ENCODE measurements at regions not wholly inside any gene's neighbourhood (a gene's known extent, or its start where the extent isn't known, plus 50 kb on each side); places are given as distances from the start of the nearest gene placed in this dataset.

DNA sequence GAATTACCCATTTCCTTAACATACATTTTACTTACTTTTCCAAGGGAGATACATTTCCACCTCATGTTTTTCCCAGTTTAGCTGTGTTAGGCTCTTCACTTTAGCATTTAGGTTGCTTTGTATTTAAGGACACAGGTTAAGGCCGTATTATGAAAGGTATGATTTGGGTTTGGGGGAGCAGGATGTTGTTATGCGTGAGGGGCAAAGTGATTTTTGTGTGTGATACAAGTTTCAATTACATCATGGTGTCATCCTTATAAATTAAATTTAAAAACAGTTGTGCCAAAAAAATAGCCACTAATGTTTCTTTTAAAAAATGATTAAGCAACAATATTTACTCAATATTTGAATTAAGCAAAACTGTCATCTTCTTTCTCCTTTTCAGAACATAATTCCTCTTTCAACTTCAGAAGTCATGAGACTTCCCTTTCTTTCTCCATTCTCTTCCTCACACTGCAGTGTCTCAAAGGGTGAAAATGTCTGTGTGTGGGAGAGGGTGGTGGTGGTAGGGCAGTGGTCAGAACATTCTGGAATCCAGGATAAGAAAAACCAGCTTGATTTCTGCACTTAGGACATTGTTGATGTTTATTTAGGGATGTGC, 126.2 kb downstream of the KCNRG start:
- WGBS (ENCODE audit: insufficient coverage): 100% methylated on average over 1 of the region's 2 CpGs
- H3K4me3 Mint-ChIP-seq: no peak overlapping the region
- ATAC-seq (replicated peaks in 1 of 4) (no peak), DNase-seq (no peak)
- ChIA-PET POLR2A (no interaction called here), CTCF (no interaction called here)
- peaks cover 0 to 3% (median 0%) of the 10 kb centered on the region in 3 donors for H3K4me1 Mint-ChIP-seq
- Histone ChIP-seq H3K27me3 (replicated peaks in 1 of 2; ENCODE audit: control insufficient read depth in 2 of 2, extremely low read depth in 1 of 2, insufficient read depth in 2 of 2, low read length in 1 of 2) (no peaks in the 10 kb centered on the region), H3K36me3 (ENCODE audit: control insufficient read depth in 2 of 2, extremely low read depth in 1 of 2, insufficient read depth in 1 of 2, low read length in 1 of 2) (no peaks in the 10 kb centered on the region), H3K27ac (ENCODE audit: low read length) (no peak overlapping the region), H3K9me3 (no peaks in the 10 kb centered on the region), H3K4me3 (ENCODE audit: control insufficient read depth in 1 of 2, extremely low read depth in 1 of 2, low read length in 1 of 2) (no peak overlapping the region), H3K4me1 (ENCODE audit: control insufficient read depth in 1 of 2, extremely low read depth in 1 of 2, insufficient read depth in 2 of 2, low read length in 2 of 2) (no peaks in the 10 kb centered on the region)
- no peaks in the 10 kb centered on the region for H3K9me3 Mint-ChIP-seq
- no peaks in the 10 kb centered on the region for H3K36me3 Mint-ChIP-seq
- no peak overlapping the region for H3K27ac Mint-ChIP-seq
- peaks cover 2 to 8% of the 10 kb centered on the region in 2 donors for H3K27me3 Mint-ChIP-seq

GRCh38 chr13:50144246-50145160, 129.3 kb downstream of the KCNRG start:
- ChIA-PET POLR2A (interaction anchor here in 1 of 2 donors (0.6 kb wide), 2 partner anchors 132 to 1631 kb away, joined by 3 to 7 read pairs; no protein-coding TSS in a partner anchor), CTCF (interaction anchor here (0.6 to 0.8 kb wide), 5 partner anchors 45 to 1554 kb away, joined by 3 to 4 read pairs (median 4); no protein-coding TSS in a partner anchor)
- peaks cover 0 to 3% (median 0%) of the 10 kb centered on the region in 3 donors for H3K4me1 Mint-ChIP-seq

GRCh38 chr13:50149214-50149613, 134.0 kb downstream of the KCNRG start:
- Mint-ChIP-seq H3K9me3 (no peaks in the 10 kb centered on the region), H3K36me3 (no peaks in the 10 kb centered on the region), H3K4me1 (peaks cover 20 to 26% (median 23%) of the 10 kb centered on the region in 3 donors), H3K27ac (no peak overlapping the region), H3K4me3 (no peak overlapping the region), H3K27me3 (no peaks in the 10 kb centered on the region)
- H3K27ac ChIP-seq (ENCODE audit: low read length): no peak overlapping the region
- no peak for DNase-seq
- 94% methylated on average over 2 of the region's 2 CpGs for WGBS (ENCODE audit: insufficient coverage)
- H3K27me3 ChIP-seq (replicated peaks in 1 of 2; ENCODE audit: control insufficient read depth in 2 of 2, extremely low read depth in 1 of 2, insufficient read depth in 2 of 2, low read length in 1 of 2): no peaks in the 10 kb centered on the region
- H3K4me3 ChIP-seq (ENCODE audit: control insufficient read depth in 1 of 2, extremely low read depth in 1 of 2, low read length in 1 of 2): no peak overlapping the region
- ChIA-PET CTCF (interaction anchor here in 1 of 2 donors (0.8 to 0.9 kb wide), 2 partner anchors 65 to 652 kb away, joined by 3 read pairs; no protein-coding TSS in a partner anchor), POLR2A (no interaction called here)
- no peak for ATAC-seq (replicated peaks in 1 of 4)
- no peaks in the 10 kb centered on the region for H3K9me3 ChIP-seq
- H3K36me3 ChIP-seq (ENCODE audit: control insufficient read depth in 2 of 2, extremely low read depth in 1 of 2, insufficient read depth in 1 of 2, low read length in 1 of 2): no peaks in the 10 kb centered on the region
- H3K4me1 ChIP-seq (ENCODE audit: control insufficient read depth in 1 of 2, extremely low read depth in 1 of 2, insufficient read depth in 2 of 2, low read length in 2 of 2): no peaks in the 10 kb centered on the region

More at GRCh38 chr13:50144246-50145160, 129.3 kb downstream of the KCNRG start:
- Histone ChIP-seq H3K4me3 (ENCODE audit: control insufficient read depth in 1 of 2, extremely low read depth in 1 of 2, low read length in 1 of 2) (no peak overlapping the region), H3K36me3 (ENCODE audit: control insufficient read depth in 2 of 2, extremely low read depth in 1 of 2, insufficient read depth in 1 of 2, low read length in 1 of 2) (no peaks in the 10 kb centered on the region), H3K27me3 (replicated peaks in 1 of 2; ENCODE audit: control insufficient read depth in 2 of 2, extremely low read depth in 1 of 2, insufficient read depth in 2 of 2, low read length in 1 of 2) (no peaks in the 10 kb centered on the region), H3K4me1 (ENCODE audit: control insufficient read depth in 1 of 2, extremely low read depth in 1 of 2, insufficient read depth in 2 of 2, low read length in 2 of 2) (no peaks in the 10 kb centered on the region), H3K9me3 (no peaks in the 10 kb centered on the region), H3K27ac (ENCODE audit: low read length) (no peak overlapping the region)
- Mint-ChIP-seq H3K27me3 (no peaks in the 10 kb centered on the region), H3K27ac (no peak overlapping the region), H3K36me3 (no peaks in the 10 kb centered on the region), H3K4me3 (no peak overlapping the region), H3K9me3 (no peaks in the 10 kb centered on the region)
- no CpG with 5 or more reads among the region's 1 CpG for WGBS (ENCODE audit: insufficient coverage)
- no peak for DNase-seq
- ATAC-seq (replicated peaks in 1 of 4): no peak

GRCh38 chr13:50149932-50150331, 134.7 kb downstream of the KCNRG start:
- CTCF ChIA-PET: interaction anchor here in 1 of 2 donors (0.8 to 0.9 kb wide), 2 partner anchors 66 to 651 kb away, joined by 3 read pairs; no protein-coding TSS in a partner anchor
- peaks cover 20 to 26% (median 23%) of the 10 kb centered on the region in 3 donors for H3K4me1 Mint-ChIP-seq

DNA sequence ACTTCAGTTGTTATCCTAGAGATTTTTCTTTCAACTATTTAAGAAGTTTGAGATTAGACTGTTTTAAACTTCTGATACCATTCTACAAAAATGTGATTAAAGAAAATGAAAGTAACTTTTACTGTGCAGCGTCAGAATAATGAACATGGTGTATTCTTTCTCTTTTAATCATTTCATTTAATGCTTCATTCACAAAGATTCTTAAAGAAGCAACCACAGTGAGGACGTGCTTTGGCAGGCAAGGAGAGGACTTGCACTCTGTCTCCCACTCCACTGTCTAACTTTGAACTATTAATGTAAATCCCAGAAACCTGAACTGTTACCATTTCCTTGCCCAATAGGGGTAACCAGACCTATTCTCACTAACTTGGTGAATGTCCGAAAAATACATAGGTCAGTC, 137.0 kb downstream of the KCNRG start:
- peak overlapping the region; percentile 20 for H3K27ac ChIP-seq (ENCODE audit: low read length)

More at GRCh38 chr13:50149932-50150331, 134.7 kb downstream of the KCNRG start:
- no peaks in the 10 kb centered on the region for H3K4me1 ChIP-seq (ENCODE audit: control insufficient read depth in 1 of 2, extremely low read depth in 1 of 2, insufficient read depth in 2 of 2, low read length in 2 of 2)
- H3K27me3 ChIP-seq (replicated peaks in 1 of 2; ENCODE audit: control insufficient read depth in 2 of 2, extremely low read depth in 1 of 2, insufficient read depth in 2 of 2, low read length in 1 of 2): no peaks in the 10 kb centered on the region
- Mint-ChIP-seq H3K27me3 (no peaks in the 10 kb centered on the region), H3K27ac (no peak overlapping the region), H3K4me3 (no peak overlapping the region), H3K36me3 (no peaks in the 10 kb centered on the region), H3K9me3 (no peaks in the 10 kb centered on the region)
- no peaks in the 10 kb centered on the region for H3K36me3 ChIP-seq (ENCODE audit: control insufficient read depth in 2 of 2, extremely low read depth in 1 of 2, insufficient read depth in 1 of 2, low read length in 1 of 2)
- H3K9me3 ChIP-seq: no peaks in the 10 kb centered on the region
- H3K27ac ChIP-seq (ENCODE audit: low read length): no peak overlapping the region
- ATAC-seq (replicated peaks in 1 of 4) (no peak), DNase-seq (no peak)
- WGBS (ENCODE audit: insufficient coverage): 89% methylated on average over 1 of the region's 1 CpG
- no peak overlapping the region for H3K4me3 ChIP-seq (ENCODE audit: control insufficient read depth in 1 of 2, extremely low read depth in 1 of 2, low read length in 1 of 2)
- POLR2A ChIA-PET: interaction anchor here in 1 of 2 donors (0.6 kb wide), 1 partner anchor 227 kb away, joined by 3 read pairs; no protein-coding TSS in a partner anchor

DNA sequence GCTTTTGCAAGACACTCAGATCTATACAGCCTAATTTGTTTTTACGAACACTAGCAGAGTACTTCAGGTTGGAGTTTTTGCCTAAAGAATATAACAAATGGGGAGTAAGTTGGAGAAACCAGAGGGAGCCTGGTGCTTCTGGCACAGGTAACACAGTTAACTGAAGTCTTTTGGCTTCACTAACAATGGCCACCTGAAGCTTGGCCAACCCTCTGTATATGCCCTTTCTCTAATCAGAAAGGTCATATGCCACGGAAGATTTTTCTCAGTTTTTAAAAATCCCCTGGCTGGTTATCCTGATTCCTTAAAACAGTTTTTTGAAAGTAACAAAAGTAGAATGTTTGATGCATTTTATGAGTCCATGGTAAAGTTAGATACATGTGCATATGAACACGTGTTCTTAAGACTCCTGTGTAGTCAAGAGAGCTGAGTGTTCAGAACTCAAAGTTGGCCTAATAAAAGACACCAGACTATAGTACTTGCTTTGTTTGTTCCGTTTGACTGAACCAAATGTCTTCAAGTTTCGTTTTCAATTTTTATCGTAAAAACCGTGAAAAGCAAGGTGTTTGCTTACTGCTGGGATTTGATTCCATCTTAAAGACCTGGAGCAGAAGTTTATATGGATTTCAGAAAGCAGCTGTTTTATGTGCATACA, 137.5 kb downstream of the KCNRG start:
- H3K4me3 Mint-ChIP-seq: peak overlapping the region; percentile 56 to 75 (median 56)
- Histone ChIP-seq H3K4me3 (ENCODE audit: control insufficient read depth in 1 of 2, extremely low read depth in 1 of 2, low read length in 1 of 2) (peak overlapping the region in 1 of 2 donors; percentile 23), H3K9me3 (no peaks in the 10 kb centered on the region), H3K27me3 (replicated peaks in 1 of 2; ENCODE audit: control insufficient read depth in 2 of 2, extremely low read depth in 1 of 2, insufficient read depth in 2 of 2, low read length in 1 of 2) (no peaks in the 10 kb centered on the region), H3K27ac (ENCODE audit: low read length) (no peak overlapping the region), H3K4me1 (ENCODE audit: control insufficient read depth in 1 of 2, extremely low read depth in 1 of 2, insufficient read depth in 2 of 2, low read length in 2 of 2) (no peaks in the 10 kb centered on the region), H3K36me3 (ENCODE audit: control insufficient read depth in 2 of 2, extremely low read depth in 1 of 2, insufficient read depth in 1 of 2, low read length in 1 of 2) (no peaks in the 10 kb centered on the region)
- ATAC-seq (replicated peaks in 1 of 4): no peak
- H3K36me3 Mint-ChIP-seq: no peaks in the 10 kb centered on the region
- ChIA-PET CTCF (no interaction called here), POLR2A (interaction anchor here in 1 of 2 donors (0.8 kb wide), 1 partner anchor 762 kb away, joined by 3 read pairs; no protein-coding TSS in a partner anchor)
- H3K4me1 Mint-ChIP-seq: peaks cover 20 to 26% (median 23%) of the 10 kb centered on the region in 3 donors
- DNase-seq: no peak
- no peaks in the 10 kb centered on the region for H3K27me3 Mint-ChIP-seq
- H3K27ac Mint-ChIP-seq: peak overlapping the region; percentile 62 to 74
- WGBS (ENCODE audit: insufficient coverage): 40% methylated on average over 4 of the region's 7 CpGs
- H3K9me3 Mint-ChIP-seq: no peaks in the 10 kb centered on the region

More for the DNA sequence above, 137.0 kb downstream of the KCNRG start:
- Mint-ChIP-seq H3K27me3 (no peaks in the 10 kb centered on the region), H3K36me3 (no peaks in the 10 kb centered on the region), H3K4me3 (peak overlapping the region; percentile 56 to 75 (median 56)), H3K9me3 (no peaks in the 10 kb centered on the region), H3K4me1 (peaks cover 20 to 26% (median 23%) of the 10 kb centered on the region in 3 donors), H3K27ac (peak overlapping the region; percentile 62 to 71)
- Histone ChIP-seq H3K9me3 (no peaks in the 10 kb centered on the region), H3K4me1 (ENCODE audit: control insufficient read depth in 1 of 2, extremely low read depth in 1 of 2, insufficient read depth in 2 of 2, low read length in 2 of 2) (no peaks in the 10 kb centered on the region), H3K27me3 (replicated peaks in 1 of 2; ENCODE audit: control insufficient read depth in 2 of 2, extremely low read depth in 1 of 2, insufficient read depth in 2 of 2, low read length in 1 of 2) (no peaks in the 10 kb centered on the region), H3K36me3 (ENCODE audit: control insufficient read depth in 2 of 2, extremely low read depth in 1 of 2, insufficient read depth in 1 of 2, low read length in 1 of 2) (no peaks in the 10 kb centered on the region), H3K4me3 (ENCODE audit: control insufficient read depth in 1 of 2, extremely low read depth in 1 of 2, low read length in 1 of 2) (peak overlapping the region in 1 of 2 donors; percentile 23)
- WGBS (ENCODE audit: insufficient coverage): 63% methylated on average over 2 of the region's 3 CpGs
- peak in 2 of 4 experiments; percentile 35 for ATAC-seq (replicated peaks in 1 of 4)
- no peak for DNase-seq
- CTCF ChIA-PET: no interaction called here
- POLR2A ChIA-PET: interaction anchor here in 1 of 2 donors (0.8 kb wide), 1 partner anchor 25 kb away, joined by 3 read pairs; no protein-coding TSS in a partner anchor

Measured in T-cell (primary cell).